PC-9 (cell line): ENCODE measurements at regions not wholly inside any gene's neighbourhood (a gene's known extent, or its start where the extent isn't known, plus 50 kb on each side); places are given as distances from the start of the nearest gene placed in this dataset.

ENCODE experiments used
- EZH2 ChIP-seq: fragments of 200-600 bp; sonication (generic); IDR thresholded peaks from 2 replicates; pipeline ENCODE4 v1.8.0; 2017; ENCODE audit warnings: antibody characterized with exemption, low read depth
- TF ChIP-seq, protein P1 (sequence below): fragments of 200-600 bp; sonication (generic); conservative IDR thresholded peaks from 2 replicates; pipeline ENCODE4 v1.6.1; 2017; ENCODE audit warnings: mixed run types, antibody characterized with exemption, mild to moderate bottlenecking, moderate library complexity

DNA sequence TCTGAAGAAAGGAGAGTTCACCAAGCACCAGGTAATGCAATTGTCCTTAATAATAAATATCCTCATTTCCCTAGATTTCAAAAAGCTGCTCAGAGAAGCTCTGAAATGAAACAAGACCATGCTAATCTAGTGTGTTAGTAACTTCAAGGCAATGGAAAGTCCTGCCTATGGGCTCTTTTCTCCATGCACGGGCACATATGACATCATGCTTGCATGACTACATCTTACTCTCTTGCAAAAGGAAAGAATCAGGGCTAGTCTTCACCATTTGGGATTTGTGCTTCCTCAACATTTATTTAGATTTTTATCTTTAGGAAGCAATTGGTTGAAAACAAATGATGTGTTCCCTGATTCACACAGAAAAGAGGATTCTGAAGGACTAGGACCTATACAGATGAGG lies 204.0 kb upstream of the POU3F3 start:
- TF ChIP-seq, protein P1, sequence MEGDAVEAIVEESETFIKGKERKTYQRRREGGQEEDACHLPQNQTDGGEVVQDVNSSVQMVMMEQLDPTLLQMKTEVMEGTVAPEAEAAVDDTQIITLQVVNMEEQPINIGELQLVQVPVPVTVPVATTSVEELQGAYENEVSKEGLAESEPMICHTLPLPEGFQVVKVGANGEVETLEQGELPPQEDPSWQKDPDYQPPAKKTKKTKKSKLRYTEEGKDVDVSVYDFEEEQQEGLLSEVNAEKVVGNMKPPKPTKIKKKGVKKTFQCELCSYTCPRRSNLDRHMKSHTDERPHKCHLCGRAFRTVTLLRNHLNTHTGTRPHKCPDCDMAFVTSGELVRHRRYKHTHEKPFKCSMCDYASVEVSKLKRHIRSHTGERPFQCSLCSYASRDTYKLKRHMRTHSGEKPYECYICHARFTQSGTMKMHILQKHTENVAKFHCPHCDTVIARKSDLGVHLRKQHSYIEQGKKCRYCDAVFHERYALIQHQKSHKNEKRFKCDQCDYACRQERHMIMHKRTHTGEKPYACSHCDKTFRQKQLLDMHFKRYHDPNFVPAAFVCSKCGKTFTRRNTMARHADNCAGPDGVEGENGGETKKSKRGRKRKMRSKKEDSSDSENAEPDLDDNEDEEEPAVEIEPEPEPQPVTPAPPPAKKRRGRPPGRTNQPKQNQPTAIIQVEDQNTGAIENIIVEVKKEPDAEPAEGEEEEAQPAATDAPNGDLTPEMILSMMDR: no peak
- TF ChIP-seq EZH2: no peak
